ENCODE measurements at regions not wholly inside any gene's neighbourhood (a gene's known extent, or its start where the extent isn't known, plus 50 kb on each side); places are given as distances from the start of the nearest gene placed in this dataset.

DNA sequence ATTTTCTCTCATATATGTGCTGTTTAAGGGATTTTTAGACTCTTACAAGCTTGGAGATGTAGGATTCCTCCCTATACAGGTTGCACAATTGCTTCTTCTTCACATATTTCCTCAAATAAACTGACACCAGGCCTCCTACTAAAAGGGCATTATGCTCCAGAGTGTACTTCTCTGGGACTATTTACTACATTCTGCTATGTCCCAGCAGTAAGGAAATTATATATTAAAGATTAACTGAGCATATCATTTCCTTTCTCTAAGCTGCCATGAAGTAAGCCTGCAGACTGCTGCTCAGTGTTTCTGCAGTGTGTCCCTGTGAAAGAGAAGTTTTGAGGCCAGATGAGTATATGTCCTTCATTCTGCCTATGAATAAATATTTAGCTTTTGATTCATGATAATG is 356.9 kb upstream of the NUDT12 start:
- no peak overlapping the region for H3K27ac ChIP-seq
- TF ChIP-seq, protein P1, sequence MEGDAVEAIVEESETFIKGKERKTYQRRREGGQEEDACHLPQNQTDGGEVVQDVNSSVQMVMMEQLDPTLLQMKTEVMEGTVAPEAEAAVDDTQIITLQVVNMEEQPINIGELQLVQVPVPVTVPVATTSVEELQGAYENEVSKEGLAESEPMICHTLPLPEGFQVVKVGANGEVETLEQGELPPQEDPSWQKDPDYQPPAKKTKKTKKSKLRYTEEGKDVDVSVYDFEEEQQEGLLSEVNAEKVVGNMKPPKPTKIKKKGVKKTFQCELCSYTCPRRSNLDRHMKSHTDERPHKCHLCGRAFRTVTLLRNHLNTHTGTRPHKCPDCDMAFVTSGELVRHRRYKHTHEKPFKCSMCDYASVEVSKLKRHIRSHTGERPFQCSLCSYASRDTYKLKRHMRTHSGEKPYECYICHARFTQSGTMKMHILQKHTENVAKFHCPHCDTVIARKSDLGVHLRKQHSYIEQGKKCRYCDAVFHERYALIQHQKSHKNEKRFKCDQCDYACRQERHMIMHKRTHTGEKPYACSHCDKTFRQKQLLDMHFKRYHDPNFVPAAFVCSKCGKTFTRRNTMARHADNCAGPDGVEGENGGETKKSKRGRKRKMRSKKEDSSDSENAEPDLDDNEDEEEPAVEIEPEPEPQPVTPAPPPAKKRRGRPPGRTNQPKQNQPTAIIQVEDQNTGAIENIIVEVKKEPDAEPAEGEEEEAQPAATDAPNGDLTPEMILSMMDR (IDR thresholded peaks at IDR 0.05): no peak

DNA sequence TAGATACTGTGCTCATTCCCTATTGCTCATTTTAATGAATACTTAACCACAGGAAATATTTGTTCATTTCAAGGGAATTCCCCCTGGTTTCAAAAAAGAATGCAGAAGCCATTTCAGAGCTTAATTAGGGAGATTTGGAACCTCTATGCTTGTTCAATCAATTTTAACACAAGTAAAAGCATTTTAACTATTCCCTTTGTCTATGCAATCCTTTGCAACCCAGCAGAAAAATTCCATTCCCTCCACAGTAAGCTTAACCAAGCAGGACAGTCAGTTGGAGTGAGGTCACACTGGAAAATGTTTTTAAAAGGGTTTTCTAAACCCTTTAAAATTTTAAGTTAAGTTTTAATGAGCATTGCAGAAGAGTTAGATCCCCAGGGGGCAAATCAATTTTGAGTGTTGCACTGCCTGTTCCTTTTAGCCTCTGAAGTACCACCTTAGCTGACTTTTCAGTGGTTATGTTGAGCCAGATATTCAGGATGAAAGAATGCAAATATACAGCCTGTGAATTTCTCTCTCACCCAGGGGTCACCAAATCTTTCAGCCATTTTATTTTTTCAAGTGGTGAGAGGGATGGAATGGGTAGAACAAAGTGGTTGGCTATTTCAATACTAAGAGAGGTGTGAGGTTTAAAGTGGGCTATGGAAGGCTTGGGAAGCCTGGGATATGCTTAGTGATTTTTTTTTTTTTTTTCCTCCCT is 356.2 kb upstream of the NUDT12 start:
- H3K36me3 ChIP-seq: no peaks in the 10 kb centered on the region
- no peaks in the 10 kb centered on the region for H3K4me1 ChIP-seq
- TF ChIP-seq, protein P1 (IDR thresholded peaks at IDR 0.05): no peak
- no peaks in the 10 kb centered on the region for H3K27me3 ChIP-seq
- H3K4me3 ChIP-seq: no peak overlapping the region
- H3K9me3 ChIP-seq: no peaks in the 10 kb centered on the region
- no peak overlapping the region for H3K27ac ChIP-seq
- no peak for DNase-seq (ENCODE audit: low spot score)

More for the DNA sequence above, 356.9 kb upstream of the NUDT12 start:
- H3K4me3 ChIP-seq: no peak overlapping the region
- no peaks in the 10 kb centered on the region for H3K27me3 ChIP-seq
- H3K36me3 ChIP-seq: no peaks in the 10 kb centered on the region
- H3K9me3 ChIP-seq: no peaks in the 10 kb centered on the region
- DNase-seq (ENCODE audit: low spot score): no peak
- no peaks in the 10 kb centered on the region for H3K4me1 ChIP-seq

DNA sequence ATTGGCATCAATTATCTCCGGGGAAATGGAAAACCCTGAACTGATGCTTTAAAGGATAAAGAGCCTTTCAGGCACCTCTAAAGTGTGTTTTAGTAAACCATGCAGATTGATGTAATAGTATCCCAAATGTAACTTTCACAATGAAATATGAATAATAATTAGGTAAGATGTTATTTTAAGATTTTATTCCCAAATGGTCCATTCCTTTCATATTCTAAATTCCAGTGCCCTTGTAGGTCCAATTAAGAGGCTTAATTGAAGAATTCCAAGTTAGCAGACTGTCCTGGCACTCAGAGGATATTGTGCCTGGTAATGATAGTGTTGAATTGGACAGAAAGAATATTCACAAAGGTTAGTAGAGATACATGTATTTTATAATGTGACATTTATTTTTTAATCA is 352.5 kb upstream of the NUDT12 start:
- H3K4me1 ChIP-seq: no peaks in the 10 kb centered on the region
- no peak for DNase-seq (ENCODE audit: low spot score)
- no peaks in the 10 kb centered on the region for H3K9me3 ChIP-seq
- H3K27ac ChIP-seq: no peak overlapping the region
- H3K4me3 ChIP-seq: no peak overlapping the region
- TF ChIP-seq, protein P1 (IDR thresholded peaks at IDR 0.05): no peak
- no peaks in the 10 kb centered on the region for H3K36me3 ChIP-seq
- no peaks in the 10 kb centered on the region for H3K27me3 ChIP-seq

DNA sequence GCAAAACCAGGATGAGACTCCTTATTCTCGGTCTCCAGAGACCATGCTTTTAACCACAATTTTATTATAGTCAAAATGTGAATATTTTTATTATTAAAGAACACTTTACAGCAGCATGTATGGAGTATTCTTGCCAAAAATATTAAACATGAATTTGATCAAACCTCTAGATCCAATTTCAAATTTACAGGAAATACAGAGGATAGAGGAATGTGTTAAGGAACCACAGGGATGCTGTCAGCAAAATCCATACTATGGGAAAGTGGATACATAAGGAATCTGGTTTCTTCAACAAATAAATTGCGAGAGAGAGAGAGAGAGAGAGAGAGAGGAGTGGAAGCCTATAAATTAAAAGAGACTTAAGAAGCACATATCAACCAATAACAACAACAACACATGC is 348.2 kb upstream of the NUDT12 start:
- Histone ChIP-seq H3K27me3 (no peaks in the 10 kb centered on the region), H3K27ac (no peak overlapping the region), H3K4me3 (no peak overlapping the region), H3K36me3 (no peaks in the 10 kb centered on the region), H3K9me3 (no peaks in the 10 kb centered on the region), H3K4me1 (no peaks in the 10 kb centered on the region)
- DNase-seq (ENCODE audit: low spot score): no peak
- TF ChIP-seq, protein P1 (IDR thresholded peaks at IDR 0.05): no peak

DNA sequence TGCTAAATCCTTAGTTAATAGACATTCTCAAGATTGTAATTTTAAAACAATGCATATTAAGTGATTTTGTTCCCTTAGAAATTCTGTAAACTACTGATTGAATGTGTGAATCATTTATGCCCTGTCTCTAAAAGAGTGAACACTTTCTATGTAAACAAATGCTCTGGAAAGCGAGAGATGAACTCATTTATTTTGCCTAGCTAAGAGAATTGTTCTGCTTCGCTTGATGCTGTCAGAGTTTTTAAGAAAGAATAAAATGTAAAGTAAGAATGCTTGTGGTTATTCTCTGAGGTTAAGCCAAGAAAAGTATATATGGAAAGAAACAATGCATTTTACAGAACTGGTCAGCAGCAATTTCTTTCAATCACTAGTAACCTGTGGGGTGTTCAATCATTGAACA is 347.4 kb upstream of the NUDT12 start:
- H3K36me3 ChIP-seq: no peaks in the 10 kb centered on the region
- DNase-seq (ENCODE audit: low spot score): no peak
- no peaks in the 10 kb centered on the region for H3K9me3 ChIP-seq
- H3K4me3 ChIP-seq: no peak overlapping the region
- H3K27ac ChIP-seq: no peak overlapping the region
- H3K27me3 ChIP-seq: no peaks in the 10 kb centered on the region
- no peaks in the 10 kb centered on the region for H3K4me1 ChIP-seq
- TF ChIP-seq, protein P1 (IDR thresholded peaks at IDR 0.05): no peak

DNA sequence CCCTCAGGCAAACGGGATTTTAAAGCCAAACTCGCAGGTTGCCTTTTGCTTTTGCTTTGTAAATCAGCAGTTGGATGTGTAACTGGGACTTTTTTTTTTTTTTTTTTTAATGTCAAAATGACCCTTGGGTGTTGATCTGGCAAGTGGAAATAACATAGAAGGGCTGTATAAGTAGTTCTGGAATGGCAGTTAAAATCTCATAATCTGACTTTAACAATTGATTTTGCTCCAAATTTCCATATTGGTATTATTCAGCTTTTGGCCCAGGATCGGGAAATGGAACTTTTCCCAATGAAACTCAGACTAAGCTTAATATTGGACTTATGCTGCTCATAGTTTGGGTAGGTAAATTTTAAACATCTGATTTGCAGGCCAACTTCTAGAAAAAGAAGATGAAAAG is 346.8 kb upstream of the NUDT12 start:
- Histone ChIP-seq H3K4me1 (no peaks in the 10 kb centered on the region), H3K9me3 (no peaks in the 10 kb centered on the region), H3K4me3 (no peak overlapping the region), H3K27me3 (no peaks in the 10 kb centered on the region), H3K27ac (no peak overlapping the region), H3K36me3 (no peaks in the 10 kb centered on the region)
- TF ChIP-seq, protein P1 (IDR thresholded peaks at IDR 0.05): no peak
- no peak for DNase-seq (ENCODE audit: low spot score)
